ENCODE measurements at regions not wholly inside any gene's neighbourhood (a gene's known extent, or its start where the extent isn't known, plus 50 kb on each side); places are given as distances from the start of the nearest gene placed in this dataset.

- TF ChIP-seq CTCF (IDR thresholded peaks at IDR 0.05; ENCODE audit: low read depth, low read length, poor library complexity, severe bottlenecking) (no peak), EZH2phosphoT487 (IDR thresholded peaks at IDR 0.05; ENCODE audit: borderline replicate concordance, low read length) (no peak)
Measured at GRCh38 chr19:31554360-31554759, 205.1 kb upstream of the TSHZ3 start.
